HepG2 (cell line): ENCODE measurements at regions not wholly inside any gene's neighbourhood (a gene's known extent, or its start where the extent isn't known, plus 50 kb on each side); places are given as distances from the start of the nearest gene placed in this dataset.
"Not testable (repeated sequence)": the region's sequence is repeated elsewhere in the genome, so short reads cannot be mapped to it uniquely, and the experiment has no call there.

Experiments used
- ATAC-seq: fragments of 200-7000 bp; cut with Tn5 transposase; 3 replicates; pipeline ENCODE4 v1.9.1; 2020; ENCODE audit warnings: mild to moderate bottlenecking, moderate library complexity
- BruUV-seq: library from RNA; stranded (reverse); fragments of 400-500 nt; replicated peaks from 2 replicates; lab custom pipeline; 2021; lab: Mats Ljungman, UMichigan
- CTCF ChIA-PET: fragments of 300-600 bp; formaldehyde crosslinking; extraction: SDS; loops from one replicate; lab custom pipeline; 2021; ENCODE audit warnings: low total read pairs, inconsistent platforms, low intra/inter-chr PET ratio; lab: Yijun Ruan, JAX
- POLR2A ChIA-PET: fragments of 350-600 bp; sonication (Branson Sonifier 250); formaldehyde crosslinking; loops from one replicate; lab custom pipeline; 2020; ENCODE audit warnings: antibody characterized with exemption, inconsistent platforms; lab: Yijun Ruan, JAX
- DNase-seq: peaks from one replicate; pipeline ENCODE4 v3.0.0-alpha.2; 2015; ENCODE audit warnings: low spot score
- FAIRE-seq: peaks from 3 replicates; lab custom pipeline; 2011; peaks lifted over from hg19 to GRCh38; lab: Jason Lieb, UNC
- H2AFZ ChIP-seq: one replicate; pipeline ENCODE4 v1.6.1; 2011; ENCODE audit warnings: low read length, inconsistent platforms
- H3K27ac ChIP-seq: fragments of 300-600 bp; 3 replicates; pipeline ENCODE4 v1.8.0; 2011; ENCODE audit warnings: mixed run types, mild to moderate bottlenecking, mixed read lengths, low read length, inconsistent platforms; ENCODE audit not compliant: insufficient read depth; ENCODE audit errors: extremely low read length
- H3K27me3 ChIP-seq, 2 experiments: fragments of 200-600 bp in 1 of 2; 2 replicates in 1 of 2; 3 replicates in 1 of 2; pipeline versions ENCODE4 v1.6.0 to v1.8.0; 2011; ENCODE audit warnings: low read length in 2 of 2, mild to moderate bottlenecking in 2 of 2, moderate library complexity in 2 of 2, inconsistent platforms in 1 of 2; ENCODE audit not compliant: insufficient read depth in 2 of 2, control insufficient read depth in 1 of 2
- H3K36me3 ChIP-seq, 2 experiments: fragments of 200-600 bp in 1 of 2; replicated peaks in 1 of 2; 2 replicates in 1 of 2; 3 replicates in 1 of 2; pipeline versions ENCODE4 v1.5.1 to v1.8.0; 2011; ENCODE audit warnings: low read length in 2 of 2, inconsistent platforms in 1 of 2; ENCODE audit not compliant: insufficient read depth in 2 of 2, control insufficient read depth in 1 of 2
- H3K4me1 ChIP-seq: 2 replicates; pipeline ENCODE4 v1.5.1; 2012; ENCODE audit warnings: low read length, inconsistent platforms; ENCODE audit not compliant: insufficient read depth
- H3K4me2 ChIP-seq: 2 replicates; pipeline ENCODE4 v1.6.0; 2011; ENCODE audit warnings: low read depth, low read length, inconsistent platforms
- H3K4me3 ChIP-seq, 3 experiments: fragments of 200-600 bp in 1 of 3; sonication (generic), shearing (Covaris generic) in 1 of 3; replicated peaks in 1 of 3; 2 replicates each; pipeline ENCODE4 v1.5.1; 2011 to 2016; ENCODE audit warnings: low read length in 3 of 3, inconsistent platforms in 2 of 3, low read depth in 2 of 3, mild to moderate bottlenecking in 2 of 3, control low read depth in 1 of 3, mixed read lengths in 1 of 3; ENCODE audit not compliant: insufficient read depth in 1 of 3
- H3K79me2 ChIP-seq: one replicate; pipeline ENCODE4 v1.6.1; 2011; ENCODE audit warnings: low read length, inconsistent platforms; ENCODE audit not compliant: insufficient read depth
- H3K9ac ChIP-seq: 2 replicates; pipeline ENCODE4 v1.6.0; 2011; ENCODE audit warnings: mild to moderate bottlenecking, low read depth, low read length, inconsistent platforms; ENCODE audit not compliant: insufficient read depth
- H3K9me3 ChIP-seq: 2 replicates; pipeline ENCODE4 v1.5.1; 2012; ENCODE audit warnings: mild to moderate bottlenecking, low read length
- H4K20me1 ChIP-seq: 2 replicates; pipeline ENCODE4 v1.6.0; 2011; ENCODE audit warnings: inconsistent platforms, mild to moderate bottlenecking, low read length, moderate library complexity; ENCODE audit not compliant: insufficient read depth
- MIER2 ChIP-seq: IDR thresholded peaks from 2 replicates; pipeline ENCODE4 v1.6.1; 2016; ENCODE audit warnings: missing biosample characterization, missing genetic modification reagents
- MYC ChIP-seq: sonication (generic); formaldehyde crosslinking; IDR thresholded peaks from 2 replicates; pipeline ENCODE4 v1.9.0; 2021; ENCODE audit warnings: missing genetic modification reagents, borderline replicate concordance
- PHF5A ChIP-seq: IDR thresholded peaks from one replicate; pipeline ENCODE4 v1.6.1; 2018; ENCODE audit warnings: low read depth, missing genetic modification reagents; ENCODE audit not compliant: unreplicated experiment
- ZNF136 ChIP-seq: sonication (generic); formaldehyde crosslinking; IDR thresholded peaks from 2 replicates; pipeline ENCODE4 v1.8.1; 2022; ENCODE audit warnings: low read depth, mild to moderate bottlenecking, moderate library complexity, missing genetic modification reagents
- WGBS: methylation state at CpG from one replicate; pipeline ENCODE4 v1.1.6; 2017; ENCODE audit warnings: low lambda C conversion rate; 5-methylcytosine and 5-hydroxymethylcytosine counted together
- in situ Hi-C: cut with HindIII; loops from 2 replicates; pipeline ENCODE4 v1.10.0; 2017; ENCODE audit warnings: low pct_unique_long_range_greater_than_20kb; ENCODE audit not compliant: extremely low pct_ligation_motif_present
- intact Hi-C: fragments of 100-400 bp; cut with micrococcal nuclease; formaldehyde crosslinking; loops from one replicate; pipeline ENCODE4 v1.10.0; 2022; ENCODE audit not compliant: unreplicated experiment
- TF ChIP-seq, protein P1 (sequence below): sonication (generic); formaldehyde crosslinking; IDR thresholded peaks from 2 replicates; pipeline ENCODE4 v1.5.1; 2020; ENCODE audit warnings: mild to moderate bottlenecking, missing genetic modification reagents, moderate library complexity

- TF ChIP-seq, protein P1, sequence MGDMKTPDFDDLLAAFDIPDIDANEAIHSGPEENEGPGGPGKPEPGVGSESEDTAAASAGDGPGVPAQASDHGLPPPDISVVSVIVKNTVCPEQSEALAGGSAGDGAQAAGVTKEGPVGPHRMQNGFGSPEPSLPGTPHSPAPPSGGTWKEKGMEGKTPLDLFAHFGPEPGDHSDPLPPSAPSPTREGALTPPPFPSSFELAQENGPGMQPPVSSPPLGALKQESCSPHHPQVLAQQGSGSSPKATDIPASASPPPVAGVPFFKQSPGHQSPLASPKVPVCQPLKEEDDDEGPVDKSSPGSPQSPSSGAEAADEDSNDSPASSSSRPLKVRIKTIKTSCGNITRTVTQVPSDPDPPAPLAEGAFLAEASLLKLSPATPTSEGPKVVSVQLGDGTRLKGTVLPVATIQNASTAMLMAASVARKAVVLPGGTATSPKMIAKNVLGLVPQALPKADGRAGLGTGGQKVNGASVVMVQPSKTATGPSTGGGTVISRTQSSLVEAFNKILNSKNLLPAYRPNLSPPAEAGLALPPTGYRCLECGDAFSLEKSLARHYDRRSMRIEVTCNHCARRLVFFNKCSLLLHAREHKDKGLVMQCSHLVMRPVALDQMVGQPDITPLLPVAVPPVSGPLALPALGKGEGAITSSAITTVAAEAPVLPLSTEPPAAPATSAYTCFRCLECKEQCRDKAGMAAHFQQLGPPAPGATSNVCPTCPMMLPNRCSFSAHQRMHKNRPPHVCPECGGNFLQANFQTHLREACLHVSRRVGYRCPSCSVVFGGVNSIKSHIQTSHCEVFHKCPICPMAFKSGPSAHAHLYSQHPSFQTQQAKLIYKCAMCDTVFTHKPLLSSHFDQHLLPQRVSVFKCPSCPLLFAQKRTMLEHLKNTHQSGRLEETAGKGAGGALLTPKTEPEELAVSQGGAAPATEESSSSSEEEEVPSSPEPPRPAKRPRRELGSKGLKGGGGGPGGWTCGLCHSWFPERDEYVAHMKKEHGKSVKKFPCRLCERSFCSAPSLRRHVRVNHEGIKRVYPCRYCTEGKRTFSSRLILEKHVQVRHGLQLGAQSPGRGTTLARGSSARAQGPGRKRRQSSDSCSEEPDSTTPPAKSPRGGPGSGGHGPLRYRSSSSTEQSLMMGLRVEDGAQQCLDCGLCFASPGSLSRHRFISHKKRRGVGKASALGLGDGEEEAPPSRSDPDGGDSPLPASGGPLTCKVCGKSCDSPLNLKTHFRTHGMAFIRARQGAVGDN (CRISPR knock-in tag): no peak
- no peak for TF ChIP-seq PHF5A (CRISPR knock-in tag)
- no peak for TF ChIP-seq ZNF136 (CRISPR knock-in tag)
- no peak for TF ChIP-seq MIER2 (CRISPR knock-in tag)
- TF ChIP-seq MYC (CRISPR knock-in tag): no peak
Observed at GRCh38 chr11:96580476-96581040, 190.7 kb downstream of the JRKL start (continued).

- H3K4me1 ChIP-seq, in situ Hi-C loops, H3K4me2 ChIP-seq, H2AFZ ChIP-seq, ATAC-seq, H3K9ac ChIP-seq, DNase-seq, H4K20me1 ChIP-seq, CTCF ChIA-PET, intact Hi-C loops, FAIRE-seq, POLR2A ChIA-PET, H3K9me3 ChIP-seq, H3K4me3 ChIP-seq, H3K79me2 ChIP-seq, H3K36me3 ChIP-seq, H3K27ac ChIP-seq, H3K27me3 ChIP-seq, BruUV-seq: not testable (repeated sequence)
- WGBS: 0% methylated on average over 2 of the region's 2 CpGs
Observed at GRCh38 chr11:96585944-96586880, 196.4 kb downstream of the JRKL start.

GRCh38 chr11:96588793-96589192, 199.0 kb downstream of the JRKL start:
- H3K79me2 ChIP-seq, H3K36me3 ChIP-seq, H3K4me3 ChIP-seq, H3K27ac ChIP-seq, H4K20me1 ChIP-seq, ATAC-seq, DNase-seq, H3K4me1 ChIP-seq, intact Hi-C loops, POLR2A ChIA-PET, CTCF ChIA-PET, H3K9ac ChIP-seq, H3K9me3 ChIP-seq, BruUV-seq, H2AFZ ChIP-seq, in situ Hi-C loops, H3K4me2 ChIP-seq, FAIRE-seq, H3K27me3 ChIP-seq: not testable (repeated sequence)
- 9% methylated on average over 4 of the region's 4 CpGs for WGBS
